H1 (cell line): ENCODE measurements at regions not wholly inside any gene's neighbourhood (a gene's known extent, or its start where the extent isn't known, plus 50 kb on each side); places are given as distances from the start of the nearest gene placed in this dataset.

ENCODE experiments used
- CTCF ChIA-PET: fragments of 300-600 bp; sonication (Branson Sonifier 250); formaldehyde crosslinking; loops from one replicate; lab custom pipeline; 2021; ENCODE audit not compliant: partially characterized antibody; lab: Charles Lee
- POLR2A ChIA-PET: fragments of 300-600 bp; sonication (Branson Sonifier 250); formaldehyde crosslinking; loops from one replicate; lab custom pipeline; 2021; ENCODE audit warnings: inconsistent platforms; ENCODE audit not compliant: partially characterized antibody; lab: Charles Lee
- DNase-seq, 2 experiments: peaks; one replicate each; pipeline versions ENCODE4 v3.0.0 to v3.0.0-alpha.2; 2010 to 2022; ENCODE audit warnings: low spot score in 2 of 2, low read depth in 1 of 2, mixed read lengths in 1 of 2
- FAIRE-seq: peaks from 2 replicates; lab custom pipeline; 2011; peaks lifted over from hg19 to GRCh38; lab: Jason Lieb, UNC
- H2AFZ ChIP-seq: 2 replicates; pipeline ENCODE4 v1.8.1; 2012; ENCODE audit warnings: low read length, inconsistent platforms
- H2AK5ac ChIP-seq: 2 replicates; pipeline ENCODE4 v1.6.1; 2013; ENCODE audit warnings: low read depth, low read length
- H2BK120ac ChIP-seq: replicated peaks from 2 replicates; pipeline ENCODE3; 2013; ENCODE audit warnings: low read depth, low read length, inconsistent platforms
- H2BK12ac ChIP-seq: 2 replicates; pipeline ENCODE4 v1.6.1; 2013; ENCODE audit warnings: low read depth, low read length
- H2BK15ac ChIP-seq: 2 replicates; pipeline ENCODE4 v1.6.1; 2013; ENCODE audit warnings: low read length
- H2BK20ac ChIP-seq: 2 replicates; pipeline ENCODE4 v1.6.1; 2013; ENCODE audit warnings: low read length
- H2BK5ac ChIP-seq: 2 replicates; pipeline ENCODE4 v1.6.1; 2013; ENCODE audit warnings: low read depth, low read length
- H3K14ac ChIP-seq: 2 replicates; pipeline ENCODE4 v1.6.1; 2013; ENCODE audit warnings: inconsistent platforms; ENCODE audit not compliant: insufficient read length
- H3K18ac ChIP-seq: 2 replicates; pipeline ENCODE4 v1.6.1; 2013; ENCODE audit warnings: low read length; ENCODE audit errors: extremely low read depth
- H3K23ac ChIP-seq: 2 replicates; pipeline ENCODE4 v1.6.1; 2013; ENCODE audit warnings: inconsistent platforms; ENCODE audit not compliant: insufficient read length
- H3K23me2 ChIP-seq: 2 replicates; pipeline ENCODE4 v1.6.1; 2013; ENCODE audit warnings: low read depth, low read length
- H3K27ac ChIP-seq: 2 replicates; pipeline ENCODE4 v1.6.1; 2011; ENCODE audit warnings: low read depth, low read length, inconsistent platforms
- H3K27me3 ChIP-seq, 4 experiments: replicated peaks in 1 of 4; 1 replicate in 1 of 4; 2 replicates in 3 of 4; pipeline versions ENCODE4 v1.6.1 to v1.8.1; 2011 to 2013; ENCODE audit warnings: low read length in 3 of 4, mild to moderate bottlenecking in 3 of 4, inconsistent platforms in 2 of 4, mixed read lengths in 2 of 4, moderate library complexity in 1 of 4; ENCODE audit not compliant: control insufficient read depth in 3 of 4, insufficient read depth in 3 of 4; ENCODE audit errors: extremely low read depth in 1 of 4
- H3K36me3 ChIP-seq, 4 experiments: 2 replicates each; pipeline versions ENCODE4 v1.6.1 to v1.8.1; 2011 to 2013; ENCODE audit warnings: mild to moderate bottlenecking in 4 of 4, low read length in 3 of 4, moderate library complexity in 2 of 4, control low read depth in 1 of 4, inconsistent platforms in 1 of 4; ENCODE audit not compliant: insufficient read depth in 4 of 4, control insufficient read depth in 2 of 4
- H3K4ac ChIP-seq: replicated peaks from 2 replicates; pipeline ENCODE3; 2013; ENCODE audit warnings: low read length, low read depth, mixed read lengths, inconsistent platforms; ENCODE audit not compliant: insufficient read length
- H3K4me1 ChIP-seq, 4 experiments: replicated peaks in 1 of 4; 1 replicate in 1 of 4; 2 replicates in 3 of 4; pipeline versions ENCODE4 v1.6.1 to v1.8.1; 2011 to 2013; ENCODE audit warnings: low read length in 3 of 4, inconsistent platforms in 2 of 4, mixed read lengths in 1 of 4; ENCODE audit not compliant: insufficient read depth in 4 of 4, control insufficient read depth in 3 of 4
- H3K4me2 ChIP-seq, 2 experiments: 2 replicates each; pipeline versions ENCODE4 v1.6.1 to v1.8.1; 2011 to 2013; ENCODE audit warnings: low read depth in 2 of 2, low read length in 2 of 2, control low read depth in 1 of 2, inconsistent platforms in 1 of 2, mild to moderate bottlenecking in 1 of 2; ENCODE audit not compliant: insufficient read depth in 1 of 2
- H3K4me3 ChIP-seq, 4 experiments: fragments of 200-600, 300-600 bp in 1 of 4; sonication (generic), shearing (Covaris generic), sonication (Bioruptor Twin) in 1 of 4; 2 replicates each; pipeline versions ENCODE4 v1.5.1 to v1.8.1; 2011 to 2016; ENCODE audit warnings: low read length in 4 of 4, low read depth in 3 of 4, control low read depth in 2 of 4, inconsistent platforms in 2 of 4, mild to moderate bottlenecking in 2 of 4, mixed read lengths in 1 of 4, moderate library complexity in 1 of 4; ENCODE audit not compliant: insufficient read depth in 2 of 4; ENCODE audit errors: extremely low read depth in 1 of 4
- H3K56ac ChIP-seq: replicated peaks from 2 replicates; pipeline ENCODE3; 2013; ENCODE audit warnings: low read depth, mild to moderate bottlenecking, mixed read lengths, low read length, inconsistent platforms; ENCODE audit not compliant: insufficient read length
- H3K79me1 ChIP-seq: 2 replicates; pipeline ENCODE4 v1.6.1; 2013; ENCODE audit warnings: low read depth, low read length, control low read depth
- H3K79me2 ChIP-seq, 2 experiments: 2 replicates each; pipeline versions ENCODE4 v1.6.1 to v1.8.1; 2012 to 2013; ENCODE audit warnings: low read length in 2 of 2, mild to moderate bottlenecking in 2 of 2, inconsistent platforms in 1 of 2; ENCODE audit not compliant: insufficient read depth in 2 of 2, control insufficient read depth in 1 of 2
- H3K9ac ChIP-seq, 4 experiments: replicated peaks in 1 of 4; 1 replicate in 1 of 4; 2 replicates in 3 of 4; pipeline versions ENCODE4 v1.6.1 to v1.8.1; 2011 to 2013; ENCODE audit warnings: low read depth in 3 of 4, low read length in 3 of 4, control low read depth in 2 of 4, mild to moderate bottlenecking in 2 of 4, moderate library complexity in 2 of 4, inconsistent platforms in 1 of 4; ENCODE audit errors: extremely low read depth in 1 of 4
- H3K9me3 ChIP-seq, 2 experiments: 2 replicates each; pipeline versions ENCODE4 v1.6.1 to v1.8.1; 2012 to 2013; ENCODE audit warnings: mild to moderate bottlenecking in 2 of 2, moderate library complexity in 2 of 2, control low read depth in 1 of 2, inconsistent platforms in 1 of 2, low read depth in 1 of 2, low read length in 1 of 2, mixed read lengths in 1 of 2; ENCODE audit not compliant: insufficient read depth in 2 of 2
- H4K20me1 ChIP-seq, 2 experiments: replicated peaks in 1 of 2; 2 replicates each; pipeline versions ENCODE3 to v1.8.1; 2011 to 2013; ENCODE audit warnings: inconsistent platforms in 2 of 2, low read length in 2 of 2, mild to moderate bottlenecking in 1 of 2; ENCODE audit not compliant: insufficient read depth in 2 of 2, control insufficient read depth in 1 of 2
- H4K5ac ChIP-seq: 2 replicates; pipeline ENCODE4 v1.6.1; 2013; ENCODE audit warnings: low read length, low read depth, mixed read lengths, inconsistent platforms; ENCODE audit not compliant: insufficient read length
- H4K8ac ChIP-seq: 2 replicates; pipeline ENCODE4 v1.8.0; 2013; ENCODE audit warnings: mild to moderate bottlenecking, moderate library complexity, low read length, inconsistent platforms; ENCODE audit not compliant: insufficient read depth; ENCODE audit errors: extremely low read depth
- H4K91ac ChIP-seq: replicated peaks from 2 replicates; pipeline ENCODE3; 2013; ENCODE audit warnings: low read length, mixed read lengths, inconsistent platforms; ENCODE audit not compliant: insufficient read length
- BRCA1 ChIP-seq: IDR thresholded peaks from 2 replicates; pipeline ENCODE4 v1.6.1; 2012; ENCODE audit warnings: low read depth, low read length, improper control_type of control experiment
- CHD2 ChIP-seq: IDR thresholded peaks from 2 replicates; pipeline ENCODE4 v1.6.1; 2012; ENCODE audit warnings: low read length, improper control_type of control experiment
- CREB1 ChIP-seq: IDR thresholded peaks from 2 replicates; pipeline ENCODE4 v1.6.1; 2012; ENCODE audit warnings: inconsistent platforms
- EZH2 ChIP-seq: fragments of 200-600 bp; sonication (generic); IDR thresholded peaks from 2 replicates; pipeline ENCODE4 v1.7.1; 2012; ENCODE audit warnings: low read depth, mild to moderate bottlenecking, moderate library complexity, low read length, inconsistent platforms; ENCODE audit not compliant: severe bottlenecking
- FOSL1 ChIP-seq: IDR thresholded peaks from 2 replicates; pipeline ENCODE4 v1.6.1; 2011; ENCODE audit warnings: mild to moderate bottlenecking, low read depth, low read length, moderate library complexity; ENCODE audit not compliant: insufficient read depth
- GABPA ChIP-seq: IDR thresholded peaks from 2 replicates; pipeline ENCODE4 v1.6.1; 2011; ENCODE audit warnings: mild to moderate bottlenecking, low read length, moderate library complexity, borderline replicate concordance; ENCODE audit not compliant: insufficient read depth
- GTF2F1 ChIP-seq: IDR thresholded peaks from 2 replicates; pipeline ENCODE4 v1.6.1; 2012; ENCODE audit warnings: low read depth, low read length, improper control_type of control experiment, borderline replicate concordance
- JUN ChIP-seq: IDR thresholded peaks from 2 replicates; pipeline ENCODE4 v1.6.1; 2011; ENCODE audit warnings: low read depth, mild to moderate bottlenecking, improper control_type of control experiment, low read length
- JUND ChIP-seq: IDR thresholded peaks from 2 replicates; pipeline ENCODE4 v1.6.1; 2011; ENCODE audit warnings: mild to moderate bottlenecking, improper control_type of control experiment, low read length
- KDM1A ChIP-seq: fragments of 200-600, 300-600 bp; sonication (generic); IDR thresholded peaks from 2 replicates; pipeline ENCODE4 v1.7.1; 2016; ENCODE audit warnings: mild to moderate bottlenecking, low read length, borderline replicate concordance
- KDM5A ChIP-seq: fragments of 200-600 bp; IDR thresholded peaks from 2 replicates; pipeline ENCODE4 v1.7.1; 2012; ENCODE audit warnings: mild to moderate bottlenecking, low read length, inconsistent platforms, mixed read lengths
- POU5F1 ChIP-seq: IDR thresholded peaks from 2 replicates; pipeline ENCODE4 v1.6.1; 2011; ENCODE audit warnings: low read depth, mild to moderate bottlenecking, low read length, moderate library complexity
- RBBP5 ChIP-seq: IDR thresholded peaks from 2 replicates; pipeline ENCODE4 v1.7.1; 2012; ENCODE audit warnings: low read depth, mild to moderate bottlenecking, inconsistent platforms, low read length, moderate library complexity, borderline replicate concordance
- SP4 ChIP-seq: IDR thresholded peaks from 2 replicates; pipeline ENCODE4 v1.6.1; 2012; ENCODE audit warnings: low read length, inconsistent platforms
- SRF ChIP-seq: IDR thresholded peaks from 2 replicates; pipeline ENCODE4 v1.6.1; 2011; ENCODE audit warnings: mild to moderate bottlenecking, low read depth, low read length, moderate library complexity
- YY1 ChIP-seq: IDR thresholded peaks from 2 replicates; pipeline ENCODE4 v1.6.1; 2011; ENCODE audit warnings: low read depth, mild to moderate bottlenecking, low read length
- WGBS, 2 experiments: shearing (Covaris generic) in 1 of 2; methylation state at CpG; one replicate each; pipeline versions ENCODE4 v1.1.6 to v1.1.7; 2013 to 2015; ENCODE audit warnings: low lambda C conversion rate in 2 of 2, mixed read lengths in 2 of 2, inconsistent platforms in 1 of 2, low coverage in 1 of 2, missing lambda C conversion rate in 1 of 2; ENCODE audit not compliant: insufficient replicate concordance in 2 of 2, insufficient coverage in 1 of 2, insufficient read length in 1 of 2; ENCODE audit errors: extremely low coverage in 1 of 2, missing lambda C conversion rate in 1 of 2; 5-methylcytosine and 5-hydroxymethylcytosine counted together

GRCh38 chr2:8103085-8103708 is 578.7 kb upstream of the ID2 start:
- Histone ChIP-seq H3K23ac (no peak overlapping the region), H2BK20ac (no peak overlapping the region), H2BK5ac (no peak overlapping the region), H3K4ac (no peak overlapping the region), H3K4me3 (no peak overlapping the region), H4K8ac (no peak overlapping the region), H3K18ac (no peak overlapping the region), H3K79me2 (no peaks in the 10 kb centered on the region), H4K5ac (no peak overlapping the region), H2AK5ac (no peak overlapping the region), H3K9me3 (no peaks in the 10 kb centered on the region), H2AFZ (no peak overlapping the region), H3K14ac (no peak overlapping the region), H3K27ac (no peak overlapping the region), H3K36me3 (no peaks in the 10 kb centered on the region), H2BK12ac (no peak overlapping the region), H2BK120ac (no peak overlapping the region), H3K27me3 (no peaks in the 10 kb centered on the region), H2BK15ac (no peak overlapping the region), H3K4me1 (peaks cover 0 to 2% (median 0%) of the 10 kb centered on the region in 4 experiments; a peak in 2 of 7 replicates), H3K56ac (no peak overlapping the region), H3K9ac (no peak overlapping the region), H4K20me1 (no peaks in the 10 kb centered on the region), H3K79me1 (no peaks in the 10 kb centered on the region), H4K91ac (no peak overlapping the region), H3K4me2 (no peak overlapping the region), H3K23me2 (no peaks in the 10 kb centered on the region)
- POLR2A ChIA-PET = no interaction called here
- WGBS, 2 experiments = 88% methylated on average over 6 of the region's 6 CpGs; no CpG with 5 or more reads in 1 of the 2 experiments
- FAIRE-seq (no peak), DNase-seq (no peak)
- CTCF ChIA-PET = no interaction called here
- no peak for TF ChIP-seq RBBP5
- TF ChIP-seq JUND = no peak
- TF ChIP-seq BRCA1 = no peak
- no peak for TF ChIP-seq SRF
- TF ChIP-seq YY1 = no peak
- TF ChIP-seq CHD2 = no peak
- no peak for TF ChIP-seq JUN
- no peak for TF ChIP-seq FOSL1
- no peak for TF ChIP-seq EZH2
- no peak for TF ChIP-seq GTF2F1
- no peak for TF ChIP-seq CREB1
- no peak for TF ChIP-seq POU5F1
- no peak for TF ChIP-seq SP4
- no peak for TF ChIP-seq KDM5A
- TF ChIP-seq KDM1A = no peak
- no peak for TF ChIP-seq GABPA
